GM19240 (cell line): ENCODE measurements at regions not wholly inside any gene's neighbourhood (a gene's known extent, or its start where the extent isn't known, plus 50 kb on each side); places are given as distances from the start of the nearest gene placed in this dataset.

ENCODE experiments used
- DNase-seq: peaks from one replicate; pipeline ENCODE4 v3.0.0; 2011; ENCODE audit warnings: low spot score; ENCODE audit not compliant: insufficient read length

DNA sequence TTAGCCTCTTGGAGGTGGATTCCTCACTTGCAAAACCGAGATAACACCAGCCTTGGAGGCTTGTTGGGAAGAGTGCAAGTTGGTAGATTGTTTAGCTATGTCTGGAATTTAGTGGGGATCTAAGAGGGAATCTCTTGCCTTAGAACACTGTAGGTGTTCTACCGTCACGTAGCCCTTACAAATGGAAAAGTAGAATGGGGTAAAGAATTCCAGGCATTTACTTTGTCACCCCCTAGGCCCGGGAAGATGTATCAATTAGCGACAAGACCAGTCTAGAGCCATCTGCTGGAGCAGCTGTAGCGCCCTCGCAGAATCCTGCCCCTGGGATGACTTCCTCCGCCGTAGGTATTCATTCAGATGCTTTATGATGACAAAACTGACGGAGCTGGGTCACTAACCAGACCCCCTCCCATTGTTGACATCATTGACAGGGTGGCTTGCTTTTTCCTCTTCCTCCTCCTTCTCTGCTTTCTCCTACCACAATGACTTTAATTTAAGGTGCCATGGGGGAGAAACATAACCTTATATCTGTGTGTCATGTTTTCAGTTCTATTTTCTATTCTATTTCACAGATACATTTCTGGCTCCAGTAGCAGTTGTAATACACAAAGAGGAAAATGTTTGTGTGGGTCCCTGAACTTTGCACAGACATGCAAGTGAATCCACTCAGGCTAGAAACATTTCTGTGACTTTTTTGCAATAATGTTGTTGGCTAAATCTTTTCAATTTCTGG, 262.6 kb upstream of the LYZL1 start:
- DNase-seq, result no peak

DNA sequence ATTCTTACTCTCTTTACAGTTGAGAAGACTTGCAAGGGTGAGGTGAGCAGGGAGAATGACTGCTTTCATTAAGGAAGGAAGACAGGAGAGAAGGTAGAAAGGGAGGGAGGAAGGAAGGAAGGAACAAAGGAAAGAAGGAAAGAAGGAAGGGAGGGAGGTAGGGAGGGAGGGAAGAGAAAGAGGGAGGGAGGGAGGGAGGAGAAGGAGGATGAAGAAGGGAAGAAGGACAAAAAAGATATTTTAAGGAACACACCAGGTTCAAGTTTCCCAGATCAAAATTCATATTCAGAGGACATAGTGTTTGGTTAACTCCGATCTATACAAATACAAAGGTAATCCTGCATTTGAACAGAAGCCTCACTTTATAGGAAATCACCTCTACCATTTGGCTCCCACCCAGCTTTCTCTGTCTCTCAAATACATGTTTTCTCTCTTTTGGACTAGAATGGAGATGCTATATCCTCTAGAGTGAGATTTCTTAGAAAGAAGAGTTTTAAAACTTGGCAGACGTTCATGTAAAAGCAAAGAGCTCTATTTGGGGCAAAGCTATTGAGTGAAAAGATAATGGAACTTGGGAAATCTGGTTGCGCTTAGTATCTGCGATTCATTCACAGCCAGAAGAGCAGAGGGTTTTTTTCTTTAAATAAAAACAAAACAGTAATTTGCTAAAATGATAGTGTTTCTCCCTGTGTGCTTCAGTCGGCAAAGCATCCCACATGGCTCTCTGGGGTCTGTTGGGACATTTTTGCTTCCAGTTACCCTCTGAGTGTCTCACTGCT, 261.9 kb upstream of the LYZL1 start:
- no peak for DNase-seq

GRCh38 chr10:29028486-29028885, 260.4 kb upstream of the LYZL1 start:
- no peak for DNase-seq

DNA sequence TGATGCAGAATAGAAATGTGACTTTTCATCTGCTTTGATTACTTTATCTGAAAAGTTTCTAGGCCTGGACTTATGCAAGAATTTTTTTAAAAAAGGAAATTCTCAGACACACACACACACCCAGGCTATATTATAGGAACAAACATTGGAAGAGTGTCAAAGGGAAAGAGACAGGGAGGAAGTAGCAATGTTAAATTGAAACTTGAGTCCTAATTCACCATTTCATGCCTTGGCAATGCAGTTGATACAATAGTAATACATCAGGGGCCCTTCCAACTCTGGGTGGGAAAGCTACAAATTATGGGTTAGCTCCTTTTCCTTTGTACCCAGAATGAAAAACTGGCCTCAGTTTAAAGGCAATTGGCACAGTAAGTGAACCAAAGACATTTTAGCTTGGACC, 258.0 kb upstream of the LYZL1 start:
- no peak for DNase-seq

- no peak for DNase-seq
Observed at GRCh38 chr10:29032169-29032568, 256.7 kb upstream of the LYZL1 start.

DNA sequence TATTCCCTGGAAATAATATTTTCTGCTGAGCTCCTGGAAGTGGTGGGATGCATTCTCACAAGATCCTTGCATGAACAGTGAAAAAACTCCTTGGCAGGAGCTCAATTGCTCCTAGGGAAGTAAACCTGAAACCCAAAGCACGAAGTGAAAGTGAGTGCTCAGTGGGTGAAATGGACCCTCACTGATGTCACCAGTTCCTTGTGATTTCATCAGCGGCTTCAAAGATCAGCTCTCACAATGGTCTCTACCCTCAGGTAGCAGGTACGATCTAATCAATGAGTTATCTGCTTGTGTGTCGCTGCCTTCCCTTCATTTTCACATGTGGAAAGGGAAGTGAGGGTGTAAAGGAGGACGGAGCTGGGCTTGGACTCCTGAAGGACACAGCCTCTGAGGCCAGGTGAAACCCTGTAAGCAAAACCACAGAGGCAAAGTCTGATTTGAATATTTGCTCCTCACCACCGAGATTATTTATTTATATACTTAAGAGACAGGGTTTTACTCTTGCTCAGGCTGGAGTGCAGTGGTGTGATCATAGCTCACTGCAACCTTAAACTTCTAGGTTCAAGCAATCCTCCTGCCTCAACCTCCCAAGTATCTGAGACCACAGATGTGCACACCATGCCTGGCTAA, 255.4 kb upstream of the LYZL1 start:
- no peak for DNase-seq

DNA sequence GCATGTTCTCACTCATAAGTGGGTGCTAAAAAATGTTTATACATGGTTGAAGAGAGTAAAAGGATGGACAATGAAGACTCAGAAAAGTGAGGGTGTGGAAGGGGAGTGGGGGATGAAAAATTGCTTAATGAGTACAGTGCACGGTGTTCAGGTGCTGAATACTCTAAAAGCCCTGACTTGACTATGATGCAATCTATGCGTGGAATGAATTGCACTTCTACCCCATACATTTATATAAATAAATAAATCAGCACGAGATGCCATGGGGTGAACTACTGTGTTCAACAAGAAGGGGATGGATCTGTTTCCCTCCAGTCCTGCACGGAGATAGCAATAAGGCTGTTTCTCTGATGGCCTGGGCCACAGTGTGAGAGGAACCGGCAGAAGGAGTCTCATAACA, 254.3 kb upstream of the LYZL1 start:
- DNase-seq, result no peak

DNA sequence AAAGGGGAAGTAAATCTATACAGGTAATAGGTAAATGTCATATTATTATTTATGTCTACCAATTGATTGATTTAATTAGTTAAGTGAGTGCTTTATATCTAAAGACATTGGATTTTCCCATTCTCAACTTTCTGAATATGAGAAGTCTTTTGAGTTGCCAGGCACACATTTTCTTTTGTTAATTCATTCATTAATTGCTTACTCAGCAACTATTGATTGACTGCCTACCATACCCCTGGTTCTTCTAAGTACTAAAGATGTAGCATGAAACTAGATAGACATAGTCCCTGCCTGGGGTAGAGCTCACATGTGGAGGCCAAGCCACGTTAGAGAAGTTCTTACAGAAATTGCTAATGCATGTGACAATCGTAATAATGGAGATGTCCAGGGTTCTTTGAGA, 253.1 kb upstream of the LYZL1 start:
- DNase-seq, result no peak

DNA sequence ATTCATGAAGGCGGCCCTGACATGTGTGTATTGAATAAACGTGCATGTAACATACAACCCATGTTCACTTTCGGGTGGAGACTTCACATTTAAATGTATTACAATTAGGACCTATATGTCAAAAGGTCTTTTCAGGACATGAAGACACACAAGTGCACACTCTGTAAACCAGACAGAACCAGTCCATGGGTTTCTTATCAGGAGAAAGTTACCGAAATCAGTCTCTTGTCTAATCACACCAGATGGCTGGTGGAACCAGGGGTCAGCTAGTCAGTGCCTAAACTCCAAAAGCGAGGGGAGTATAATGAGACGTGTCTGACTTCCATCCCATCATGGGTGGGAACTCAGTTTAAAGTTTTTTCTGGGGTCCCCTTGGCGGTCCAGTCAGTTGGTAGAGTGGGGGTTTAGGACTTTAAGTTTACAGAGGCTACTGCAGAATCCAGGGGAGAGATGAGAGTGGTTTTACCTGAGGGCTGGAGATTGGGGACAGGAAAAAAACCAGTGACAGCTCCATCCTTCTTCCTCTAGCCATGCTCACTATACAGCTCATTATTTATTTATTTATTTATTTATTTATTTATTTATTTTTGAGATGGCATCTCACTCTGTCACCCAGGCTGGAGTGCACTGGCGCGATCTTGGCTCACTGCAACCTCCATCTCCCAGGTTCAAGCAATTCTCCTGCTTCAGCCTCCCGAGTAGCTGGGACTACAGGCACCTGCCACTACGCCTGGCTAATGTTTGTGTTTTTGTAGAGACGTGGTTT, 251.3 kb upstream of the LYZL1 start:
- no peak for DNase-seq

- no peak for DNase-seq
Observed at GRCh38 chr10:29039091-29039490, 249.8 kb upstream of the LYZL1 start.

DNA sequence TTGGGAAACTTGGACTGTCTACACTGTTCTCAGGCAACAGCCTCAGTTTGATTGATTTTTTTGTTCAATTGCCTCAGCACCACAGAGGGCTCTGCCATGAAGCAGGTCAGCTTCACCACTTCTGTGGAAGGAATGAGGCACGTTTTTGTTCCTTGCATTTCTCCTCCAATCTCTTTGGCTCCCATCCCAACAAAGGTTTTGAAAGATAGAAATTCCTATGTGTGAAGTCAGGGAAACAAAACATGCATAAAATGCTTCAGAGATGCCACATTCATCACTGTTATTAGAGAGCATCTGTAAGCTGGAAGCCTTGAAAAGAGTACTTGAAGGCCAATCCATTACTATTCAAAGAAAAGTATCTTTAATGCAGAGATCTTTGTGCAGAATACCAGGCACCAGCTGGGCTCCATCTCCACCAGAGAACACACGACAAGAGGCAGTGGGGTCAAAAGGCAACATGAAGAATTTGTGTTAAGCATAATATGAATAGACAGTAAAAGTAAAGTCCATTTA, 249.1 kb upstream of the LYZL1 start:
- DNase-seq, result no peak

DNA sequence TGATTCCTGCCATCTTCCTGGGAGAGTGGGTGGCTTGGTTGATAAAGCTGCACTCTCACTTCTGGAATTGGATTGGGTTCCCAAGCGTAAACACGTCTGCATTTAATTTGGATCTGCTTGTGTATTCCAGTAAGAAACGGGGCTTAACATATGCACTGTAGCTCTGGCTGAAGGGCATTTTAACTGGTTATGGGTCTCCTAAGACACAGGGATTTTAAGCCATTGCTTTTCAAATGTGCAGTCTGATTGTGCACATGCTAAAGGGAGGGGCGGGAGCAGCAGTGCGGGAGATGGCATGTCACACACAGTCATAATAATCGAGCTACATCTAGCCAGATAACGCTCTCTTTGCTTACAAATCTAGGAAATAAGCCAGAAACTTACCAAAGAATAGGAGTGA, 247.3 kb upstream of the LYZL1 start:
- no peak for DNase-seq

DNA sequence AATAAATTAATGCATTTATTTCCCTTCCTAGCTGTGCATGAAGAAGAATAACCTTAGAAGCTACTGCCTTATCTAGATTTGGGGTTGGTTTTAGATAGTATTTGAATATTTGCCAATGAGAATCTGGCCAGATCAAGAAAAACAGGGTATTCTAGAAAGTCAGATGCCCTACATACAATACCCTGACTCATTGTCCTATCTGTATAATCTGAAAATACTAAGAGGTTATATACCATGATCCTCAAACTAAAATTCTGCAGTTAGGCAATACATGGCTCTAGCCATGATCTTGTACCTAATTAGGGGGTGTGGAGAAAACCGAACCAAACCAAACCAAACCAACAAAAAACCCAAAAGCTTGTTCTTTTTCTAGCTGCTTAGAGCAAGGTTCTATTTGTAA, 240.4 kb upstream of the LYZL1 start:
- DNase-seq, result no peak

GRCh38 chr10:29050081-29050480, 238.8 kb upstream of the LYZL1 start:
- no peak for DNase-seq

DNA sequence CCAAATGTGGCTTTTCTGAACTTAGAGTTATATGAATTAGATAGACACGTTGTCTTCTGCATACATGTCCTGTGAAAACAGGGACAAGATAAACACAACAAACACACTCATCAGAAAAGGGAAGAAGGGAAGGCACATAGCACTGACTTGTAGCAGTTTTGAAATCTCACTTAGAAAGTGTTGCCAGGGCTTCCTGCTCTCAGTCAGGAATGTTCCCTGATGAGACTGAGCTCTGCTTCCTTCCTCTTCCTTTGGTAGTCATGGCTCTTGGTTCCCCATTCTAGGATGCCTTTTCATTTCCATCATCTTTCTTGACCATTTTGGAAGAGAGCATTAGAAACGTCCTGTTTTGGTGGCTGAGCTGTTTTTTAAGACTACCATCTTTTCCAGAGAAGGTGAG, 233.8 kb upstream of the LYZL1 start:
- no peak for DNase-seq

DNA sequence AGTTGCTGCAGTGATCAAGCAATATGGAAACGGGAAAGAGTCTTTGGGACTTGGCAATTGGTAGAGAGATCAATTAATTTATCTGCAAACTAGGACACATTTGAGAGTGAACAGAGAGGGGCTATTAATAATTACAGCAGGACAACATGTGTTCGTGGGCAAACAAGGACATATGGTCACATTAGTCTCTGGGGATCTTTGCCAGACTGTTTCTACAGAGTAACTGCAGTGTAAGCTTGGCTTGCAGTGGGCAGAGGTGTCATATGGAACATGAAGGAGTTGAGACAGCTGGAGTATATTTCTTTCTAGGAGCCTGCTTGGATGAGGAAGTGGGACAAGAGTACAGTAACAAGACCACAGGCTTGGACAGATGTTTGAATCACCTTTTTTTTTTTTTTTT, 232.1 kb upstream of the LYZL1 start:
- no peak for DNase-seq

DNA sequence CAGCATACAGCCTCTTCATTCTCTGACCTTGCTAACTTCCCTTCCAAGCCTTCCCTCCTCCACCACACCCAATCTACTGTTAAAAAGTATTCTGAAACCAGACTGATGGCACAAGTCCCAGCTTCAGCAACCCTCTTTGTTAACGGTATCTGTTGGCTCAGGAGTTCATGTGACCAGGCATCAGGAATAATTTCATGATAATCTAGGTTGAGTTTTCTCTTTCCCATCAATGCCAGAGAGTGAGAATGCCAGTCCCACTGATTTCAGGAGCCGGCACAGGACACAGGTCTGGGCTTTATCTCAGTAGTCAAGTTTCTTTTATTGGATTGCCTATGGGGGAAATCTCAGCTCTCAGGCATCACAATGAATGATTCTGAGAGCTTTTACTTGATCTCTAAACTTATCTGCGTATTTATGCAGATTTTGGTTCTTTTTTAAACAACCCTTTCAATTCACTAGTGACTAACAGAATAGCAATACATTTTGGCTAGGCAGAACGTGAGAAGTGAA, 231.0 kb upstream of the LYZL1 start:
- DNase-seq, result no peak

GRCh38 chr10:29063806-29064644, 224.8 kb upstream of the LYZL1 start:
- DNase-seq, result no peak

- no peak for DNase-seq
Observed at GRCh38 chr10:29064680-29065079, 224.2 kb upstream of the LYZL1 start.

- no peak for DNase-seq
Observed at GRCh38 chr10:29067161-29067560, 221.7 kb upstream of the LYZL1 start.

DNA sequence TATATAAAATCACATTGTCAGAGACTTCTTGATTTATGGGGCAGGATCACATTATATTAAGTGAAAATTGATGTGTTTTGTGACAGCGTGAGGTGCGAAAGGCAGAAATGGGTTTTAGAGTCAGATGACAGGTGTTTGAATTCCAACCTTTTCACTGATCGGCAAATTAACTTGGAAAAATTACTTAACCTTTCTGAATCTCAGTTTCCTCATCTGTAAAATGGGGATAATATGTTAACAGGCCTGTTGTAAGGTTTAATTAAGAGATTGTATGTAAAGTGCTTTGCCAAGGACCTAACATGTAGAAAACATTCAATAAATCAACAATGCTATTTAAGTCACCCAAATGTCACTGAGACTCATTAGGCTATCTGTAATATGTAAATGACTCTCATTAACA, 221.2 kb upstream of the LYZL1 start:
- DNase-seq, result no peak
